CD4-positive, alpha-beta T cell treated with Interleukin-1 beta for 1 hour (primary cell): ENCODE measurements at regions not wholly inside any gene's neighbourhood (a gene's known extent, or its start where the extent isn't known, plus 50 kb on each side); places are given as distances from the start of the nearest gene placed in this dataset.

ENCODE experiments used
- DNase-seq, 2 donors: peaks; one replicate each; pipeline ENCODE4 v3.0.0-alpha.2; 2020 to 2022

DNA sequence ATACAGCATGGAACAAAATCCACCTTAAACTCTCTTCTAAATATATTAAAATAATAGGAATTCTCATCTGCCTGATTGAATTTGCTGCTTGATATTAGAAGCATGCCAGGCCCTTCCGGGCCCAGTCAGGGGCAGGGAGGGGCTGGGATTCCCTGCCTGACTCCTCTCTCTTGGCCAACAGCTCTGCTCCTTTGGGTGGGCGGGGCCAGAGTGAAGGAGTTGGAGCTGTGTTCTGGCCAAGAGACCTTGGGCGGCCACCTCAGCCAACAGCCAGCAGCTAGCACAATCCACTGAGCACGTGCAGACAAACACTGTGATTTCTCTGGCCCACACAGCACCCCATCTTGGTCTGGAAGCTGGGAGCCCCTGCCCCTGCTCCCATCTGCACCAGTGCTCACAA is 140.3 kb downstream of the PJA1 start:
- DNase-seq, result no peak

DNA sequence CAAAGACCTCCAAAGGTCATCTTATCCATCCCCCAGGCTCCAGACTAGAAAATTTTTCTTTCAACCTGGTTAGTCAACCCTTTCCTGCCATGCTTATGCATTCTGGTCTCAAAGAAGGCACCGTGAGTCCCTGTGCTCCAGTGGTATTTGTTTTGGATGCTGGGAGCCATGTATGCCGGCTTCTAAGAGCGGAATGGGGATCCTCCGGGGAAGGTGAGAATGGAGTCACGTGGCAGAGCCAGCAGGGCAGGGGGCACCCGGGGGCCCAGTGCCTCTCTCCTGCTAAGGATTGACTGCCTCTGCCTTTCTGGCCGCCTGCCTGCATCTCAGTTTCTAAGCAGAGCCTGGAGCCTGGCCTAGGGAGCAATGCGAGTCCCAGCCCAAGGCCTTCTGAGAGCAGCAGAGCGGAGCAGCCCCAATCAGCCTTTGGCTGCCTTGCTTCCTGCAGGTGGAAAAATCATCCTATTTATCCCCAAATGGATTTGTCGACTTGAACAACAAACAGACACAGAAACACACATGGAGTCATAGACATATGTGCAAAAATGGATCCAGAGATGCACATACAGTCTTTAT is 141.0 kb downstream of the PJA1 start:
- DNase-seq, result no peak

DNA sequence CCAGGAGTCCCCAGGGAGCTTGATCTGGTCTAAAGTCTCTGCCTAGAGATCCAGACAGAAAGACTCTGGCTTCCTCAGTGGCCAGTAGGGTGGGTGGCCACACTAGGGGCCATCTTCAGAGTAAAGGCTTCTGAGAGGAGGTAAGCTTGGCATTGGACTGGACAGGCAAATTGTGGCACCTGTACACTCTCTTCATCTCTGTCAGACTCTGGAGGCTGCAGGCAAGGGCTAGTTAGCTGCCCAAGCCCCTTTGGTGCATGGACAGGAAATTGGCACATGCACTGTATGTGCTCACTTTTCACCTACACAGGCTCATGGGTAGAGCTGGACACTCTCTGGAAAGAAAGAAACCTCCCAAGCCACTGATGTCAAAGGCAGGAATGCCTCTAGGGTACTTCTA is 142.8 kb downstream of the PJA1 start:
- DNase-seq, result no peak

DNA sequence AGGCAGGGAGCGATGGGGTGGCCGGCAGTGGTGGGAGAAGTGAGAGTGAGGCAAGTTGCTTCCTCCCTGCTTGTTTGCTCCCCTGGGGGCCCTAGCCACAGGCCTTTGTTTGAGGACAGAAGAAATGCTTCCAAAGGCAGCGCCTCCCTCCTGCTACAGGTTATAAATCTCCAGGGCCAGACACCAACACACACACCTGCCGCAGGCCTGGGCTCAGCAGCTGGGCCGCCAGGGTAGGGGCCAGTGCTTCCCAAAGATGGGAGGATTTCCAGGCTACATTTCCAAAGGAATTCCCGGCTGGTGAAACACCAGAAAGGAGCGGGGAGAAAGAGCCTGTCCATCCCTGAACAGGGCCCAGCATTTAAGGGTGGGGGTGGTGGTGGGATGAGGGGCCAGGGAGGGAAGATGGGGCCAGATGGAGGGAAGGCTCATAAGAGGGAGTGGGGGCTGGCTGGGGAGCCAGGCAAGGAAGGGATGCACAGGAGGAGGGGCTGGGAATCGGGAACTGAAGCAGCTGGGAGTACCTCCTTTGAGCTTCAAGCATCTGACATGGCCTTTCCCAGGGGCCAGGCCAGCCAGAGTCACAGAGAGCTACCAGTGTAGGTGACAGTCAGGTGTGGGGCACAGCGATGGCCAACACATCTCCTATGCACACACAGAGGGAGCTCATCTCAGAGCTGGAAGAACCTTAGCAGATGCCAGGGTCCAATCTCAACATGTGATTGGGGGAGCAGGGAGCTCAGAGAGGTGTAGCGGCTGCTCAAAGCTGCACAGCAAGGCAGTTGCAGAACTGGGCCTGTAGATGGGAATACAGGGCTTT is 143.9 kb downstream of the PJA1 start:
- DNase-seq, result no peak

DNA sequence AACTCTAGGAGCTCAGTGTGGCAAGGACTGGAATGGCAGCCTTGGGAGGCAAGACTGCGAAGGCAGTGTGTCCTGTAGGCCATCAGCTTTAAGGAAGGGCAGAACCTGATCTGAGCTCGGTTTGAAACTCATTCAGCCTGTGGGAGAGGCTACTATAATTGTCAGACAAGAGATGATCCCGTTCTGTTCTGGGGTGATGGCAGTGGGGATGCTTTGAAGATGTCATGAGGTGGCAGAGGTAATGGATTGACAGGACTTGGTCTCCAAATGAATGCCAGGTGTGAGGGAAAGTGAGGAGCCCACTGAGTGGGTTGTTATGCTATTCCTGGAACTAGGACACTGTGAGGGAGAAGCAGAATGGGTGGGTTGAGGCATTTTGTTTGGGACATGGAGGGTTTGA is 144.9 kb downstream of the PJA1 start:
- no peak for DNase-seq

DNA sequence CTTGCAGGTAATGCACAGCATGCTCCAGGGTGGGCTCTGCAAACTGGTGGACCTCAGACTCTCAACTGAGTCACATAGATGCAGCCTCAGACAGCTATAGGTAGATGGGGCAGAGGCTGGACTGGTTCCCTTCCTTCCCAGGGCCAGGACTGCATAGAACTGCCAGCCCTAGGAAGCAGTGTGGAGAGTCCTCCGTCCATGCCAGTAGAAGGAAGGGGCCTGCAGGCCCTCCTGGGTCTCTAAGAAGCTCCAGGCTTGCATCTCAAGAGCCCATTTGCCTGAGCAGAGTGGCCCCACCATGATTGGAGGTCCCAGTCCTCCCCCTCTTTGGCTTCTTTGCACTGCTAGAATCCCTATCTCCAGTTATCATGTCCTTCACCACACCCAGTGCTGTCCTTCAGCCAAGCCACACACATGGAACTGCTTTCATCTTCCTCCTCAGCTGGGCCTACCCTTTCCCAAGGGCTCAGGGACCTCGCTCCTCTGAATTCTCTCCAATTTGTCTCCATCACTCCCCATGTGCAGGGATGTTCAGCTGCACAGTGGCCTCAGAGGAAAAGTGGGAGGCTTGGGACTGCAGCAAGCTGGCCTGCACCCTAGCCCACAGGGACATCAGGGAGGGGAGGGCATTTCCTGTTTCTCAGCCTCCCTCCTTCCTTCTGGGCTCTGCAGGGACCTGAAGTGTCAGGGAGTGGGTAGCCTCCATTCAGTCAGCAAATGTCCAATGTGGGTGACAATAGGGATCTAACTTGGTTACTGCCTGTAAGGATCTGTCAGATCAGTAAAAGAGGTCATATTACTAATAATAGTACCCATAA is 146.0 kb downstream of the PJA1 start:
- no peak for DNase-seq

DNA sequence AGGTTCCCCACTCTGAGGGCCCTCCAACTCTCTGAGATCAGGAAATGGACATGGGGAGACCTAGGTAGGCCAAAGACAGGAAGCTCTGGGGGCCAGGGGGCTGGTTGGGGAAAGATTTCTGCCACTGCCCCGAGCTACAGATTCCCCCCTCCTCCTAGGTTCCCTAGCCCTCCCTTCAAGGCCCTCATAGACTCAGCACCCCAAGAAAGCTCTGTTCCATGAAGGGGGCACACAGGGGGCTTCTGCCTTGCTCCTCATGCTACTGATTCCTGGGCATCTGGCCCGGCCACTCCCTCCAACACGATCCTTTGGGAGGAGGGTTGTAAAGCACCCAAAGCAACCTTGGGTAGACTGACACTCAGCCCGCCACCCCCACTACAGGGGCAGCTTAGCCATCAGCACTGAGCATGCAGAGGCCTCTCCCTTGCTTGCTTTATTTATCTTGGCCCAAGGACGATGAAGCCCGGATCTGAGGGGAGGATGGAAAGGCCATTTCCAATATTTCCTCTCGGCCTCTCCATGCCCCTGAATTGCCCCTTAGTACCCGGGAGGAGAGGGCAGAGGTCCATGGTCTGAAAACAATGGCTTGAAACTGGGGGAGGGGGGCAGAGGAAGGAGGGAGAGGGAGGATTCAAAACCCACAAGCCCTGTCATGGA is 146.7 kb downstream of the PJA1 start:
- no peak for DNase-seq

DNA sequence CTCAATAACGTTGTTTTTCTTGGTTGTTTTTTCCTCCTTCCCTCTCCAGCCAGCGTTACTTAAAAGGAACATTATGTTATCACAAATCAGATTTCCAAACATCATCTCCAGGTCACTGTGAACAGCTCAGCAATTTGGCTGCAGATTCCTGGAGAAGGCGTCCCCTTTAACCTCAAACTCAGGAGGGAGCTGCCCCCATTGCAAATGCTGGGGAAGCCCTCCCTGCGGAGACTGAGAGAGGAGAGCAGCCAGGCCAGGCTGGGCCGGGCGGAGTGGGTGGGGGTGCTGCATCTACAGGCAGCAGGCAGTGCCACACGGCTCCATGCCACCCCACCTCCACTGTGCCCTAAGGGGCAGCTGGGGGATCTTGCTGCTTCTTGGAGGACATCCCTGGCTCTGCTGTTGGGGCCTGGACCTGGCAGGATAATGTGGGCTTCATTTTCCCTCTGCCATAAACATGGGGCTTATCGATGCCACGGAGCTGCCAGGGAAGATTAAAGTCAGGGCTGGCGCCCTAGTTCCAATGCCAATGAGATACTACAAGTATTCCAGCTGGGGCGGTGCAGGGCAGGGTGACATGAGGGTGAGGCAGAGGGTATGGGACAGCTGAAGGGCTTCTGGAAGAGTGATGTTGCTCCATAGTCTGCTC is 148.8 kb downstream of the PJA1 start:
- DNase-seq, result no peak

DNA sequence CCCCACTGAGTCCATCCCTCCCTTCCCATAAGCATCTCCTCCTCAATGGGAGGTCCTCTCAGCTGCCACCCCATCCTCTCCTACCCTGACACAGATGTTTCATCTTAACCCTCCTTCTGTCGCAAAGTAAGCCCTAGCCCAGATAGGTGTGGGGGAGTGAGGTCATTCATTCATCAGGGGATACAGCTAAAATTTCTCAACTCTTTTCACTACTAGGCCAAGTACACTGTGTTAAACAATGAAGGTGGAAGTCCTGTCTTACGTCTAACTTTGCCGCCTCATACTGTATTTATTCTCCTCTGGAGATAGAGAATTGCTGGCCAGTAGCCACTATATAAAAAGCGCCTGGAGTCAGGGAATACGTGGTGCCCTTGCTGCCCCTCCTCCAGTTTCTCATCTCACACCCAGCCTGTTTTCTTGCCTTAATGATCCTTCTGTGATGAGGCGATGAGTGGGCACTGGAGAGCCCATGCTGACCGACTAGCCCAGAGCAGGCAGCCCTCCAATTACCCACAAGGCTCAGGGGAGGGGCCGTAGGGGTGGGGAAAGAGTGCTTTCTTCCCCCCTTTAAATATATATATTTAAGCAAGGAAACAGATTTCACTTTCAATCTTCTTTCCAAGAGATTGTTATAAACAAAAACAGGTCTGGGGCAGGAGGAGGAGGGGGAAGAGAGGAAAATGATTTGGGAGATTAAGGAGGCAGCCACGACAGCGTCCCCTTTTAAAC is 149.5 kb downstream of the PJA1 start:
- no peak for DNase-seq

DNA sequence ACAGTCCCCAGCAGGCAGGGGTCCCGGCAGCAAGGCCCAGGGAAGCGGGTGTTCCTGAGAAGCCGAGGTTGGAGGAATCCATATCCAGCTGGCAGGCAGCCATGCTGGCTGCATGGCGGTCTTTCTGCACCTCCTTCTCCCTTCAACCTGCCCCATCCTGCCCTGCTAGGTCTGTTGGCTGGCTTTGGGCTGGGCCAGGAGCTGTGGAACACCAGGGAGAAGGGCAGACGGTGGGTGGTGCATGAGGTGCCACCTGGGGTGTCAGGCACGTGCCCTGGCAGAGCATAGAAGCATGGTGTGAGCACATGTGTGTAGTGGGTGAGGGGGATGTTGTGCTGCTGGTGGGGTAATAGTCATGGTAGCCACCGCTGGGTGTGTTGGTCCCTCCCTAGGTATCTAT is 150.1 kb downstream of the PJA1 start:
- no peak for DNase-seq

DNA sequence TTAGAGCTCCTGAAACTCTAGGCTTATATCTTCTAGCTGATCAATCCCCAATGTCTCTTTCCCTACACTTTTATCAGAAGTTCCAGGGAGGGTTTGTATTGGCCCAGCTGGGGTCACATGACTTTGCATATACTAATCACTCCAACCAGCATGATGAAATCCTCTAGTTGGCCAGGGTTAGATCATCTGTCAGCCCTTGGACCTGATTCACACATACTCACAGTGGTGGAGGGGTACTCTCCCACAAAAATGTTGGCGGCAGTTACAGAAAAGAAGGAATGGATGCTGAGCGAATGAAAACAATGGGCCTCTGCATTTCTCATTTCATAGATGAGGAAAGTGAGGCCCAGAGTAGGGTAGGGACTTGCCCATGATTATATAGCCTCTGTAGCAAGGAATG is 151.1 kb downstream of the PJA1 start:
- DNase-seq, result no peak

DNA sequence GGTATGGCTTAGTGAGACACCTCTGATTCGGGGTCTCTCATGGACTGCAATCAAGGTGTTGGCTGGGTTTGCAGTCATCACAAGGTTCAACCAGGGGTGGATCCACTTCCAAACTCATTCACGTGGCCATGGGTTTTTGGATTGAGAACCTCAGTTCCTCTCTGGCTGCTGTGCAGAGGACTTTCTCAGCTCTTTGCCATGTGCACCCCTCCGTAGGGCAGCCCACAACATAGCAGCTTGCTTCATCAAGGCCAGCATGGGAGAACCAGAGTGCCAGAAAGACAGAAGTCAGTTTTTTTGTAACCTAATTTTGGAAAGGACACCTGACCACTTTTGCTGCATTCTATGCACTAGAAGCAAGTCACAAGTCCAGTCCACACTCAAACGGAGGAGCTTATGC is 154.9 kb downstream of the PJA1 start:
- no peak for DNase-seq

DNA sequence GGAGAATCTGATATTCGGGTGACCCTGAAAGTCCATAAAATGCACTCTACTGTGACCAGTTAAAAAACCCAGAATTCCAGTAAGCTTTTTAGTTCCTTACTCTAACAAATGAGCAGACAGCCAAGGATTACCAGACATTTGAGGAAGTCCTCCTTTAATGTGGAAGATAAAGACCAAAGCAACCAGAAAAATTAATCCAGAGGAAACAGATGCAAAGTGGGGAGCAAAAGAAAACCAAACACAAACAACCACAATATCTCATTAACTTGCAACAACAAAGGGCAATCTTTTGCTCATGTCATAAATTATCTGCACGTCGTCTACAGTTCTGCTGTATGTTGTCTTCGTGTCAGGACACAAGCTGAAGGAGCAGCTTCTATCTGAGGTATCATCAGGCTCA is 164.4 kb downstream of the PJA1 start:
- no peak for DNase-seq

DNA sequence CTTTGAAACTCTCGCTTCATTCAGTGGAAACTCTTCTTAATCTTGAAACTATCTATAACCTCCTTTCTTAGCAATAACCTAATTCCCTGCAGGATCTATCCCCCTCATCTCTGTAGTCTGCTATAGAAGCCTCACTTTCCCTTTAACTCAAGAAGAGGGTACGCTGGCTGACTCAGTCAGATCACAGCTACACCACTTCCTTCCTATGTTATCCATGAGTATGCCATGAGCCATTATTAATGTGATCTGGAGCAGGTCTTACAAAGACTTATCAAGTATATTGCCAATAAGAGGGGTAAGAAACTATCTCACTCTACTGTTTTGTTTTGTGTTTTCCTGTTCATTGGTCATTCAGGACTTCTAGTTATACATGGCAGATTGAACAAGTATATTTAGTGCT is 165.3 kb downstream of the PJA1 start:
- DNase-seq, result no peak

DNA sequence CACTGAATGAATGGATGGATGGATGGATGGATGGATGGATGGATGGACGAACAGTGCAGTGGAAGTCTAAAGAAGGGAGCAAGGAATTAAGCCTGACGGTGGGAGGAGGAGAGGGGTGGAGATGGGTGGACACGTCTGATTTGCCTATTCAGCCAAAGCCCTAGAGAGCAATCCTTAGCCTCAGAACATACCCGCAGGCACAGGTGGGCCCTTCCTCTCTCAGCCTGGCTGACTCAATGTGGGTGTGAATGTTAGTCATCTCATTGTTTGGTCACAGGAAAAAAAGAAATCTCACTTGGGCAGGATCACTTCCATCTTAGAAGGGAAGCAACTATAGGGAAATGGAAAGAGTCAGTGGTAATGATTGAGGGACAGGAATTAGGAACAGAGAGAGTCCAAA is 165.9 kb downstream of the PJA1 start:
- DNase-seq, result no peak

DNA sequence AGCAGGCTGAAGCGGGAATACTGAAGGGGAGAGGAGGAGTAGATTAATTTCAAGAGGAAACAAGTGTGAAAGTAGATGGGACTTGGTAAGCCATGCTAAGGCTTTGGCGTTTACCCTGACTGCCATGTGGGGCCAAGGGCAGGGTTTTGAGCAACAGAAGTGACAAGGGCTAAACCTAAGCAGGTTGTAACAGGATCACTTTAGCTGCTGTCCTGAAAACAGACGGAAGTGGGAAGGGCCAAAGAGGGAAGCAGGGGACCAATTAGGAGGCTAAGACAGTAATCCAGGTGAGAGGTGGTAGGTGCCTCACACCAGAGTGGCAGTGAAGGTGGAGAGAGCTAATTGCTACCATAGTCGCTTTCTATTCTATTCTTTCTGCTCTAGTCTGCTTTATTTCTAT is 166.5 kb downstream of the PJA1 start:
- no peak for DNase-seq

DNA sequence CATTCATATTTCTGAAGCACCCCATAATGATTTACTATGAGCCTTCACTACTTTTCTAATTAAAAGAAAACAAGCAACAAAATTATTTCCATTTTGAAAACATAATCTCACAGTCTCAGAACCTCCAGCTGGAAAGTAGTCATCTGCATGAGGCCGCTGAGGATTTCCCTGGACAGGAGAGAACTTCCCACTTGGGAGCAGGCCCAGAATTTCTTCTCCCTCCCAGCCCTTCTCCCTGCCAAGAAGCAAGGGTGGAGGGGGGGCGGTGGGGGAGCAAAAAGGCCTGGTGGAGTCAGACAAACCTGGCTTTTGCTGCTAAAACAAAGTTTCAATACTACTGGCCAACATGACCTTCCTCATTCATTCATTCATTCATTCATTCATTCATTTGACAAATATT is 167.3 kb downstream of the PJA1 start:
- DNase-seq, result no peak

DNA sequence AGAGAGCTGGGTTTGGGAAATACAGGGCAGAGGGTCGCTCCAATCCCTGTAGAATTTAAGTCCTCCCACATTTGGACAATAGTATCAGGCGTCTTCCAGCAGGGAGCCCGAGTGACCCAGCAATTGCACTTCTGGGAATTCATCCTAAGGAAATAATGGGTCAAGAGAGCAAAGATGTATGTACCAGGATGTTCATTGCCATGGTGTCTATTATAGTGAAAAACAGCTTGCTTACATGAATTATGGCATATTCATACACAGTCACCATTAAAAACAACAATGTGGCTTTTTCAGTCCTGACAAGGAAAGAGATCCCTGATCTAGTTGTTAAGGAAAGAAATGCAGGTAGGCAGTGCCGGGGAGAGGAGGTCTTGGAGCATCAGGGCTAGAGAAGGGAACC is 167.7 kb downstream of the PJA1 start:
- DNase-seq, result no peak

DNA sequence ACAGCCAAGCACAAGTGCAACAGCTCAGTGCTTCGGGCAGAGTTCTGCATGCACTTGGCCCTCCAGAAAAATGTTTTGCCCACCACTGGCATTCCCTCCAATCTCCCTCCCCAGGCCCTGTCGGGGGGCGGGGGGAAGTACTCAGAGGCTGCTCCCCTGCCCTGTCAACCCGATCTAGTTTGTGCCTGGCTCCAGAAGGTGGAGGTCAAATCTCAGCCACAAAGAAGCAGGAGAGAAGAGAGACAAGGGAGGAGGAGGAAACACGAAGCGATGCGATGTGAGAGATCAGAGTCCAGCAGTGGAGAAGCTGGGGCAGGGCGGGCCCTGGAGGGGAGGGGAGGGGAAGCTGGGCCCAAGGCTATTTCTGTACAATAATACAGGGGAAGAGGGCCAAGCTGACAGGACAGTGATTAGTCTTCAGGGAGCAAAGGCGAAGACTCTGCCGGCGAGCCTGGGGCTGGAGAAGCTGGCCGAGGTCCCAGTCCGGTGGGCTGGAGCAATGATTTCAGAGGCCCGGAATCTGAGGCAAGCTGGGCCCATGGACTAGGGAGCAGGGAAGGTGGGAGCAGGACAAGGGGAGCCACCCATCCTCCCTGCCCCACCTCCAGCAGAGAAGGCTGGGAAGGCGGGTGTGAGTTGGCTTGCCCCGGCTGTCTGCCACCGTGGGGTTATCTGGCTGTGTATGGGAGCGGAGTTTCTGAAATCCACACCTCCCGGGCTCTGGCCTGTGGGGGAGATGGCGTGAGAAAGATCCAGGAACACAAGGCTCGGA is 167.1 kb downstream of the EFNB1 start:
- no peak for DNase-seq

DNA sequence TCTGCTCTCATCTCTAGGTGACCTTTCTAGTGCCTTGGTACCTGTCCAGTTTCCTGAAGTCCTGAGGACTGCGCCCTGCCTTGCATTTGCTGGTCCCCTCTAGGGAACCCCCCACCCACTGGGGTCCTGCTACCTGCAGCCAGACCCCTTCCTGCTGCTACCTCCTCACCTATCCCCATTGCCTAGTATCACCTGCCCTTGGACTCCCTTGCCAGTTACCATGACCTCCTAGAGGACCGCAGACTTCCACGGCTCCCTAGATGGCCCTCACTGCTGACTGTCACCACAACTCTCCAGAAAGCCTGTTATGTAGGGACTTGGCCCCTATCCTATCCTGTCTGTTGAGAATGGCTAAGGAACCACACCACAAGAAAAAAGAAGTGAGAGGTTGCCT is 166.6 kb downstream of the EFNB1 start:
- DNase-seq, result no peak

DNA sequence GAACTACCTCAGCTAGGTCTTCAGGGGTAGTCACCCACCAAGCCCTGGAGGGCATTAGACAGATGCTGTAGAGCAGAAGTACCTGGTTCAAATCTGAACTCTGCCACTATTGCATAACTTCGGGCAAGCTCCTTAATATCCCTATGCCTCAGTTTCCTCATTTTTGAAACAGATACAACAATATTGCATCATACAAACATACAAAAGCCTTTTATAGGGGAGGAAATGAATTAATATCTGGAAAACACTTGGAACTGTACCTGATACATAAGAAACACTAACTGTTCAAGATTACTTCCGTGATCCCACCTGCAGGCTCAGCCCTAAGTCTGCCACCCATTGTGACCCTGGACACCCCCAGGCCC is 166.1 kb downstream of the EFNB1 start:
- DNase-seq, result no peak
